HG03520 (cell line): ENCODE measurements at regions not wholly inside any gene's neighbourhood (a gene's known extent, or its start where the extent isn't known, plus 50 kb on each side); places are given as distances from the start of the nearest gene placed in this dataset.

Source experiments
- ATAC-seq: cut with Tn5 transposase; IDR thresholded peaks from one replicate; pipeline ENCODE4 v1.9.1; 2021; ENCODE audit warnings: mild to moderate bottlenecking, moderate library complexity; ENCODE audit not compliant: unreplicated experiment

- no peak for ATAC-seq
Measured at GRCh38 chr6:130314271-130314670, 51.5 kb upstream of the TMEM200A start.

- ATAC-seq: no peak
Measured at GRCh38 chr6:130313206-130313605, 52.6 kb upstream of the TMEM200A start.

- ATAC-seq: no peak
Measured at GRCh38 chr6:130309028-130309427, 56.8 kb upstream of the TMEM200A start.

- no peak for ATAC-seq
Measured at GRCh38 chr6:130307752-130308361, 58.0 kb upstream of the TMEM200A start.

GRCh38 chr6:130306377-130306776 is 59.4 kb upstream of the TMEM200A start:
- no peak for ATAC-seq

- no peak for ATAC-seq
Measured at GRCh38 chr6:130303431-130303830, 62.4 kb upstream of the TMEM200A start.

- no peak for ATAC-seq
Measured at GRCh38 chr6:130298258-130298657, 67.6 kb upstream of the TMEM200A start.

GRCh38 chr6:130296854-130297253 is 69.0 kb upstream of the TMEM200A start:
- ATAC-seq: no peak

GRCh38 chr6:130293800-130294199 is 71.0 kb upstream of the SAMD3 start:
- ATAC-seq: no peak

- ATAC-seq: no peak
Measured at GRCh38 chr6:130288065-130288464, 65.3 kb upstream of the SAMD3 start.

GRCh38 chr6:130282234-130282995 is 59.7 kb upstream of the SAMD3 start:
- peak; percentile 78 for ATAC-seq

GRCh38 chr6:130276507-130276906 is 53.8 kb upstream of the SAMD3 start:
- no peak for ATAC-seq

- ATAC-seq: no peak
Measured at GRCh38 chr6:130274007-130274406, 51.3 kb upstream of the SAMD3 start.
